ENCODE measurements at regions not wholly inside any gene's neighbourhood (a gene's known extent, or its start where the extent isn't known, plus 50 kb on each side); places are given as distances from the start of the nearest gene placed in this dataset.
"Not testable (repeated sequence)": the region's sequence is repeated elsewhere in the genome, so short reads cannot be mapped to it uniquely, and the experiment has no call there.

DNA sequence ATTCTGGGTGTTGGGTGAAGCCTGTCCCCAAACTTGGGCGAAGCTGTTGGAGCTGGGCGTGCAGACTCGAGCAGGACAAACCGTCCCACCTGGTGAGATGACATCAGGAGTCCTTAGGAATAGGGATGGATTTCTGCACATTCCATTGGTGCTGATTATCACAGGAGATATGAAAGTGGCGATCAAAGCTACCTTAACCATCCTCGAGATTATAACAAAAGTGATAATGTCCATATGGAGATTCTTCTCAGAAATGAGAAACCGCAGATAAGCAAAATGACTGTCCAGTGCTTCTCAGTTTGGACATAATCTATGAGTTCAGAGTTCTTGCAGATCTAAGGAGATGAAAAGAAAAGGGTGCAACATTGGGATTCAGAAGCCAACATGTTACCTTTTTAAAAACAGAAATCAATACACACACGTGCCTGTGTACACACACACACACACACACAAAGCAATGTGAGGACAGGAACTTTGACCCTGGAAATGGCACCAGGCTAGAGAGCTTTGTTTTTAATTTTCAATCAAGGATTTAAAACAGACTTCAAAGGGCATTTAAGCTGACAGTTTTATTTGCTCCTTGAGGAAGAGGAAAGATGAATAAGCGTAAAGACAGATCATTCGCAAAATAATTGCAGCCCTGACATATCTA, 165.4 kb downstream of the CD83 start:
- no peak for DNase-seq (ENCODE audit: low read depth)
- in situ Hi-C loops (cut with HindIII; ENCODE audit: low pct_unique_long_range_greater_than_20kb, low sequenced_read_pairs), result no loop called here

DNA sequence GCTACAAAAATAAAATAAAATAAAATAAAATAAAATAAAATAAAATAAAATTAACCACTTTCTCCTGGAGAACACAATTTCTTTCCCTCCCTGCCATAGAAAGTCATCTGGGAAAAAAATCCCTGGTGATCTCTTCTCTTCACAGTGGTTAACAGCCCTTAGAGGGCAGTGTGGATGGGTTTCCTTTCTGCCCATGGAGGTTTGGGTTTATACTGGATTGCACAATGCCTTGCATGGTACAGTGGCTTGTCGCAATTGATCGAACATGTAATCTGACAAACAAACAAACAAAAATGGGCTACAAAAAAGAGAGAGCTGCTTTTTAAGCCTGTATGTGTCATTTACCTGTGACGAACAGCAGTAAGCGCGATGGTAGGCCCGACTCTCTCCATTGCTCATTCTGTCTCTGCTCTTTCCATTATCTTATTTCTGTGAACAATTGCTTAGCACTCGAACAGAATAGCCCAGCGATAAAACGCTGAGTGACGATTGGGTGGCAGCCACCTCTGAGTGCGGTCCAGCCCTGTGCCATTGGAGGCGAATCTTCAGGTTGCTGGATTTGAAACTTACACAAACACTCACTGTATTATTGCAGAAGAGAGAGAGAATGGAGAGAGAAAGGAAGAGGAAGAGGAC, 166.1 kb downstream of the CD83 start:
- in situ Hi-C loops (cut with HindIII; ENCODE audit: low pct_unique_long_range_greater_than_20kb, low sequenced_read_pairs), result no loop called here
- peak; percentile 18 for DNase-seq (ENCODE audit: low read depth)

DNA sequence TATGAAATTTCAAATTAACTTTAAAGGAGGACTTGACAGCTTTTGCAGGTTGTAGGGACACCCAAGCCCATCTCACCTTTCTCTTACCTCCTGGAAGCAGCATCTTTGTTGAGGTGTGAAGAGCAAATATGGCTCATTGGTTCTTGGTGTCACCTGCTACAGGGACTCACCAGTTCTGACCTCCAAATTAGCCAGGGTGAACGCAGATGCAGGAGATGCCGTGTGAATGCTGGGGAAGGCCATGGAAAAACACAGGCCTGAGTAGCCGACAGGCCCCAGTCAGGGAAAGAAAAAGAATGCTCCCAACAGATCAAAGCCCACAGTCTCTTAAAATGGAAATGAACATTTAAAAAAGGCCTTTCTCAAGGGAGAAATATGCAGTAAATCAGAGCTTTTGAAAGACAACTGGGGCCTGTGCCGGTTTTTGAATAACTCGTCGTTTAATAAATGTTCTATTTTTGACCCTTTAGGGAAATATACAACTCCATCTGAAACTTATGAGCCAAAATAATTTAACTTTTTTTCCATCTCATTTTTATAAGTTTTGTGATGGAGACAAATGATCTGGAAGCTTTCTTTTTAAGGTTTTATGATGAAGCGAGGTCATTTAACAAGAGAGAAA, 167.5 kb downstream of the CD83 start:
- in situ Hi-C loops (cut with HindIII; ENCODE audit: low pct_unique_long_range_greater_than_20kb, low sequenced_read_pairs), result no loop called here
- DNase-seq (ENCODE audit: low read depth), result no peak

DNA sequence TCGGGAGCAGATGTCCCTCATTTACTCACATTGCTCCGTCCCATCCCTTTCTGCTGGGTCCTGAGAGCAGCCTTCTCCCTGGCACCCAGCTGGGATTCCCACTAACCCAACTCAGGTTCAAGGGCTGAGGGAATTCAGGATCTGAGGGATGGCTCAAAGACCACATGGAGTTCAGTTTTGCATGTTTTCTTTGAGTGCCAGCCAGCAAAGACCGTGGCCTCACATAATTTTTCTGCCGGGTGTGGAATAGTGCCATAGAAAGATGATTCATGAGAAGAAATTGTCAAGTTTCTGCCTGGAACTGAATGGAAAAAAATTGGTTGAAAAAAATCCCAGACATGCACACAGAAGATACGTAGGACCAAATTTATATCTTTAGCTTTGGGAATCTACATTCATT, 168.6 kb downstream of the CD83 start:
- in situ Hi-C loops (cut with HindIII; ENCODE audit: low pct_unique_long_range_greater_than_20kb, low sequenced_read_pairs), result no loop called here
- peak; percentile 18 for DNase-seq (ENCODE audit: low read depth)

DNA sequence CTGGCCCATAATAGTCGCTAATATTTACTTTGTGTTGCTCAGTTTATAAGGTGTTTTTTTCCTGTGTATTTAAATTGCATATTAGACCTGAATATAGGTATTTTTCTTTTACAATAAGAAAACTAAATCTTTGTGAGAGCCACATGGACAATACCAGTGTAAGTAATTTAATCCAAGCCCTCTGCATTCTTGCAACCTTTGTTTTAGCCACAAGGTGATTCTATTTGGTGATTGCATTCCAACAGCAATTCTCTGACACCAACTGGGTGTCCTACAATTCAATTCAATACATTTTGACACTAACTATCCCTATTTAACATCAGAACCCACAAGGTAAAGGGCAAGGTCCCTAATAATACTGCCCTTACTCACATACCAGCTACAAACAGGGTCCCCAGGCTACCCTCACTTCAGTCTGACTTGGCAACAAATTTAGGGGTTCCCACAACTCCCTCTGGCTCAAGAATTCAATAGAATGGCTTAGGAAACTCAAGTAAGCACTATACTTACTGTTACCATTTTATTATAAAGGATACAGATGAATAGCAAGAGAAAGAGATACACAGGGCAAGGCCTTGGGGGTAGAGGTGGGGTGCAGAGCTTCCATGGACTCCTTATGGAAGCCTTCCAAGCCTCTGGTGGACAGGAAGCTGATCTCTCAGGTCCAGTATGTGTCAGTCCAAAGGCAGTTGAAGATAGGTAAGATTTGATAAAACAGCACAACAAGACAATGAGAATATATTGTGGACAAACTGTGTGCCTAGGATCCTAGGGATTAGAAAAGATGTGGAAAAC, 169.3 kb downstream of the CD83 start:
- in situ Hi-C loops (cut with HindIII; ENCODE audit: low pct_unique_long_range_greater_than_20kb, low sequenced_read_pairs), result no loop called here
- no peak for DNase-seq (ENCODE audit: low read depth)

DNA sequence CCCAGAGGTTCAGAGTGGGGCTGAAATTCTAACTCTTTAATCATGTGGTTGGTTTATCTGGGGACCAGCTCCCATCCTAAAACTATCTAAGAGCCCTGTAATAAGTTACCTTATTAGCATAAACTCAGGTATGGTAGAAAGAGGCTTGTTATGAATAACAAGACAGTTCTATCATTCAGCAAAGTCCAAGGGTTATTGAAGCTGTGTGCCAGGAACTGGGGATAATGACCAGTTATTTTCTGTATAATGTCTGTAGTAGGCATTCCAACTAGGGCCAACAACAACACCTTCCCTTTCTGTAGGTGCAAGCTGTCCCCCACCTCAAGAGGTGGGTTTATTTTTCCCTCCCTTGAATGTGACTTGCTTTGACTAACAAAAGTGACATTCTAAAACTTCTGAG, 170.1 kb downstream of the CD83 start:
- in situ Hi-C loops (cut with HindIII; ENCODE audit: low pct_unique_long_range_greater_than_20kb, low sequenced_read_pairs), result no loop called here
- no peak for DNase-seq (ENCODE audit: low read depth)

DNA sequence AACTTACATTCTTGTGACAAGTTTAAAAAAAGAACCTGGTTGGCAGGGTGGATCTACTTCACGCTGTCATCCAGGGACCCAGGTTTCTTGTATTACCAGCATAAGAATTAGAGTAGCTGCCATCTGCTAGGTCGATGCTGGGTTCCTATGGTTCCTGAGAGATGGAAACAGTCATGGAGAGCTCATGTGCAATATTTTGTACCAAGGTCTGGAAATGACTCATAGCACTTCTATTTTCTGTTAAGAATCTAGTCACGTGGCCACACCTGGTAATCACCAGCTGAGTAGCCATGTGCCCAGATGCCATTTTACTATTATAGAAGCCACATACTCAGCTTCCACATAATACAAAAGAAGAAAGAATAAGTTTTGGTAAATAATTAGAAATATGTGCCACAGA, 171.3 kb downstream of the CD83 start:
- in situ Hi-C loops (cut with HindIII; ENCODE audit: low pct_unique_long_range_greater_than_20kb, low sequenced_read_pairs), result no loop called here
- no peak for DNase-seq (ENCODE audit: low read depth)

DNA sequence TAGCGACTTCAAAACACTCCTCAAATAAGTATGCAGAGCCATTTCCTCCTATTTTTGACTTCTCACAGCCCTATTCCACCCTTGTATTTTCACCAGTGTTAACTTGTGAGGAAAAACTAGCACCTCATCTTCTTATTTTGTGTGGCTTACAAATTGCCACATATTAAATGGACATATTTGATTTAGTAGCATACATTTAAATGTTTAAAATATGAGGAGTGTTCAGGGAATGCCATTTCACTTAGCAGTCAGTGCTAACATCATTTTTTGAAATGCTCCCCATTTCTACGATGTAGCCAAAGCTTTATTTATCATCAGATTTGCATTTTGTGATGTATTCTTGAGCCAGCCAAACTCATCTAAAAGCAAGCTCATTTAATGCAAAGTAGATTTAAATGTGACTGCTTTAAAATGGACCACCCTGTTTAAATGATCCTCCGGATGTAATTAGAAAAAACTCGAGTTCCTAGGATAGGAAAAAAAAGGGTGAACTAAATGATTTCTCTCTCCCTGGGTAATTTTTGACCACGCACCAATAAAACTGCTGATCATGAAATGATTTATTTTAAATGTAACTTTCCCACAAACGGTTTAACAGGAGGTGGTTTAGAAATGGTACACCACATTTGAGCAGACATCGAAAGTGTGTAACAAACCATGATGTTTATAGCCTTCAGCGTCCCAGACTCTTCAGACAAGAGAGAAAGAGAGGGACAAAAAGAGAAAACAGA, 172.6 kb downstream of the CD83 start:
- in situ Hi-C loops (cut with HindIII; ENCODE audit: low pct_unique_long_range_greater_than_20kb, low sequenced_read_pairs), result no loop called here
- no peak for DNase-seq (ENCODE audit: low read depth)

DNA sequence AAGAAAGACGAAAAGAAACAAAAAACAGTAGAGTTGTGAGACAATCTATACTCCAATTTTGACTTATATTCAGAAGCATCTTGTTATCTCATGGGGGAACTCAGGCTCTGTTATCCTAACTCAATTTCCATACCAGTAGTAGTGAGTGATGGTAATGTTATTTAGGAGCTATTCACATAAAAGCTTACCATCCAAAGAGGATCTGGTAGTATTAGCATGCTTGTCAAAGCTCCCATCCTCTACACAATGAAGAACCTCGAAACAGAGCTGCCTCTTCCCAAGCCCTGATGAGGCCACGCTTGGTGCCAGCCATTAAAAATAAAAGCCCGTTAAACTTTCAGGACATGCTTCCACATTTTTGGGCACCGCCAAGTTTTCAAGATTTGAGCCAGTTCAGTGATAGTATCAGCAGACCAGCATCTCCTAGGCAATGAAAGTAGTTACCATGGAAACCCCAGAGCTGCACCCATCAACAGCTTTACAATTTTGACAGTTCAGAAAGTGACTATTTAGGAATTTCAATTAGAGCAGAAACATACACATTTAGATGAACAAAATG, 173.3 kb downstream of the CD83 start:
- DNase-seq (ENCODE audit: low read depth), result no peak
- in situ Hi-C loops (cut with HindIII; ENCODE audit: low pct_unique_long_range_greater_than_20kb, low sequenced_read_pairs), result no loop called here

DNA sequence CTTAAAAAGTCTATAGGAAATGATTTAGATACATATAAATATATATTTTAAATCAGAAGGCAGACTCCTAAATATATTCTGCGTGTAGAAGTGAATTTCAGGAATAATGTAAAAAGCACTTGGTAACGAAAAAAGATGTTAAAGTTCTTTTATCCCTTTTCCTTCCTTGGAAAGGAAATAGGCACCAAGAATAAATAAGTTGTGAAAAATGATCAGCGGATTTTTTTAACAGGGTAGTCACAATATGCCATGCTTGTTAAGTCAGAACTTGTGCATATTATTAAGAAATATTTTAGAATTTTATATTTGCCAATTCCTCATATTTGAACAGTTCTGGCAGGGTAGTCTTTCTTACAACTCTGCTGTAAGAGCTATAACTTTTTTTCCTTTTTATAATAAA, 173.8 kb downstream of the CD83 start:
- no peak for DNase-seq (ENCODE audit: low read depth)
- in situ Hi-C loops (cut with HindIII; ENCODE audit: low pct_unique_long_range_greater_than_20kb, low sequenced_read_pairs), result no loop called here

DNA sequence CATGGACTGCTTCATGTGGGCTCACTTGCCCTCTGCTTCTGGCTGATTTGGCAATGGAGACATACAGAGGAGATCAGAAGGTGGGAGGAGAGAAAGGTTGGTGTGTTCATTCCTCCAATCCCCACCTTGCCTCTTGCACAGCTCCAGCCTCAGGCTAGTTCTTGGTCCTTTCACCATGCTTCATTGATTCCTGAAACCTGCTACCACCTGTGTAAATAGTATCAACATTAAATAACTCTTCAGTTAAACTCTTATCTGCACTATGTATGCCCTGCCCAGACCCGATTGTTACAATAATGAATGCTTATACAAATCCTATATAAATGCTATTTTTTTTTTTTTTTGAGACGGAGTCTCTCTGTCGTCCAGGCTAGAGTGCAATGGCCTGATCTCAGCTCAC, 174.5 kb downstream of the CD83 start:
- peak; percentile 4 for DNase-seq (ENCODE audit: low read depth)
- in situ Hi-C loops (cut with HindIII; ENCODE audit: low pct_unique_long_range_greater_than_20kb, low sequenced_read_pairs), result no loop called here

DNA sequence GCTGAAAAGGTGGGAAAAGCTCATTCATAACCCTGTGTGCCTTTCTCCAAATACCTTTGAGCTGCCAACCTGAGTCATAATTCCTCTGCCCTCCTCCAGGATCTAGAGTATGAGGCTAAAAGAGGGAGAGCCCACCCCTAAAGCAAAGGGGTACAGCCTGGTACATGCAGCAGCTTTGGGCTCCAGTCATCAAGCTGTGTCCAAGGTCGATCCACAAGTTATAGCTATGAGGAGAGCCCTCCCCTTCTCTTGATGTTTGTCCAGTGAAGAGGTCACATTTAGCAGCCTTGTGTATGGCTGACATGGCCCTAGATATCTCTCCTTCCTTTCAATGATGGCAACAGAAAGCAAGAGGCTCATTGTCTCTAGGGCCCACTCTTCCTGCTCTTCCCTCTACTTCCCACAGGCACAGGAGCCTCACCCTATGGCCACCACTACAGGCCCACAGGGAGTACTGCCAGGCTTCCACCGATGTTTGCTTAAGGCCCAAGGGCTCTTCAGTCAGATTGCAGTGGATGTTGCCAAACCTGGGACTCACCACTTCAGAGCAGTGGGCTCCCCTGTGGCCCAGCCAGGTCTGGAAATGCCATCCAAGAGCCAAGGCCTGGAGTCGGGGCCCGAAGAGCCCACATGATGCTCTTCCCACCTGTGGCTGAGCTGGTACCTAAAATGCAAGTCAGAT, 176.8 kb downstream of the CD83 start:
- in situ Hi-C loops (cut with HindIII; ENCODE audit: low pct_unique_long_range_greater_than_20kb, low sequenced_read_pairs), result no loop called here
- no peak for DNase-seq (ENCODE audit: low read depth)

DNA sequence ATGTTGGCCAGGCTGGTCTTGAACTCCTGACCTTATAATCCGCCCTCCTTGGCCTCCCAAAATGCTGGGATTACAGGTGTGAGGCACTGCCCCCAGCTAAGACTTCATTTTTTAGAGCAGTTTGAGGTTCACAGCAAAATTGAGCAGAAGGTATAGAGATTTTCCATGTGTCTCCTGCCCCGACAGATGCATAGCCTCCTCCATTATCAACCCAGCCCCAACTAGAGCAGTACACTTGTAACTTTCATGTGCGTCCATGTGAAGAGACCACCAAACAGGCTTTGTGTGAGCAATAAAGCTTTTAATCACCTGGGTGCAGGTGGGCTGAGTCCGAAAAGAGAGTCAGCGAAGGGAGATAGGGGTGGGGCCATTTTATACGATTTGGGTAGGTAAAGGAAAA, 179.1 kb downstream of the CD83 start:
- in situ Hi-C loops (cut with HindIII; ENCODE audit: low pct_unique_long_range_greater_than_20kb, low sequenced_read_pairs), result not testable (repeated sequence)

DNA sequence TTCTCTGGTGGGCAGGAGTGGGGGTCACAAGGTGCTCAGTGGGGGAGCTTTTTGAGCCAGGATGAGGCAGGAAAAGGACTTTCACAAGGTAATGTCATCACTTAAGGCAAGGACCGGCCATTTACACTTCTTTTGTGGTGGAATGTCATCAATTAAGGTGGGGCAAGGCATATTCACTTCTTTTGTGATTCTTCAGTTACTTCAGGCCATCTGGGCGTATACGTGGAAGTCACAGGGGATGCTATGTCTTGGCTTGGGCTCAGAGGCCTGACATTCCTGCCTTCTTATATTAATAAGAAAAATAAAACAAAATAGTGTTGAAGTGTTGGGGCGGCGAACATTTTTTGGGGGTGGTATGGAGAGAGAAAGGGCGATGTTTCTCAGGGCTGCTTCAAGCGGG, 179.5 kb downstream of the CD83 start:
- in situ Hi-C loops (cut with HindIII; ENCODE audit: low pct_unique_long_range_greater_than_20kb, low sequenced_read_pairs); DNase-seq (ENCODE audit: low read depth): not testable (repeated sequence)

More for the DNA sequence above, 179.1 kb downstream of the CD83 start:
- not testable (repeated sequence) for DNase-seq (ENCODE audit: low read depth)

DNA sequence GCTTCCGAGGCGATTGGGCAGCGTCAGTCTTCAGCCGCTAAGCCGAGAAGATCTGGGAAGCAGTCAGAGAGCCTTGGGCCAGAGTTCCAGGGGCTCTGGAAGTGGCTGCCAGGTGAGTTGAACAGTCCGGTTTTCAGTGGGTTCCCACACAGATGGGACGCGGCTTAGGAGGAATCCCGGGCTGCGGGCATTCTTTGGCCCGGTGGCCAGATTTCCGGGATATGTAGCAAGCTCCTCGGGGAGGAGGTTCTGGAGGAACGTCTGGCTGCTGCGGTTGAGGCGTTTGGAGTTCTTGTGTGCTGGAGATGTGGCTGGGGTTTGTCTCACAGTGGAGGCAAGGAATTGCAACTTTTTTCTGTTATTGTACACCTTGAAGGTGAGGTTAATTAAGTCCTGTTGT, 182.6 kb downstream of the CD83 start:
- in situ Hi-C loops (cut with HindIII; ENCODE audit: low pct_unique_long_range_greater_than_20kb, low sequenced_read_pairs); DNase-seq (ENCODE audit: low read depth): not testable (repeated sequence)

DNA sequence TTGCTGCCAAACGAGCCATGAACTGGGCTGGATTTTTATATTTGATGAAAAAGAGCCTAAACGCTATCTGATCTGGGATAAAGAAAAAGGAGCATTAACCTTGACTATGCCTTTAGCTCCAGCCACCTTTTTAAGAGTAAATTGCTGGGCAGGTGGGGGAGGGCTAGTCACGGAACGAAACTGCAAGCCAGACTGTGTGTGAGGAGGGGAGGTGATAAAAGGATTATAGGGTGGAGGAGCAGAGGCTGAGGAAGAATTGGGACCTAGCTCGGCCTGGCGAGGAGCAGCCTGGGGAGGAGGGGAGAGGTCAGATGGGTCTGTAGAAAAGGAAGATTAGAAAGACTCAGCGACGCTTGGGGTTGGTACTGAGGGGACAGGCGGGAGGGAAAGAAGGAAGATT, 183.1 kb downstream of the CD83 start:
- DNase-seq (ENCODE audit: low read depth); in situ Hi-C loops (cut with HindIII; ENCODE audit: low pct_unique_long_range_greater_than_20kb, low sequenced_read_pairs): not testable (repeated sequence)

DNA sequence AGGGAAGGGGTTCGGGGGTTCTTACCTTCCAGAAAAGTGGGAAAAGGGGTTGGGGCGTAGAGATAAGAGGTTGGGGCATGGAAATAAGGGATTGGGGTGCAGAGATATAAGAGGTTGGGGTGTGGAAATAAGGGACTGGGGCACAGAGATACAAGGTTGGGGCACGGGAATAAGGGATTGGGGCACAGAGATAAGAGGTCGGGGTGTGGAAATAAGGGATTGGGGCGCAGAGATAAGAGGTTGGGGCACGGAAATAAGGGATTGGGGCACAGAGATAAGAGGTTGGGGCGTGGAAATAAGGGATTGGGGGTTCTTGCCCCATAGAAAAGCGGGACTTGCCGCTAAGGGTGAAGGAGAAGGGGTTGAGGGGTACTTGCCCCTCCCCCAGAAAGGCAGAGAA, 183.9 kb downstream of the CD83 start:
- in situ Hi-C loops (cut with HindIII; ENCODE audit: low pct_unique_long_range_greater_than_20kb, low sequenced_read_pairs); DNase-seq (ENCODE audit: low read depth): not testable (repeated sequence)

DNA sequence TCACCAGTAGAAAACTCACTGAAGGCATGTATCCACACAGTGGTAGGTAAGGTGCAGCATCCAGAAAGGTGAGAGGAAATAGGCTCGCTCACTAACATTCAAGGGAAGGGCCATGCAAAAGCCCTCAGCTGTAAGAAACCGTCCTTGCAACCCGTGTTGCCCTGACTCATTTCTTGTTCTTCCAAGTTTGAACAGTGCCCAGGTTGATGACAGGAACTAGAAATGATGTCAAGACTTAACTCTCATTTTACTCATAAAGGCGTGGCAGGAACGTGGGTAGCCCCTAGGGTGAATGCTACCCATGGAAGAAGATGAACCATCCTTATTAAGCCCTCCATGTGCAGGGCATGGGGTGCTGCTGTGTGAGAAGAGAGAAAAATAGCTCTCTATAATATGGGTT, 187.6 kb downstream of the CD83 start:
- no peak for DNase-seq (ENCODE audit: low read depth)
- in situ Hi-C loops (cut with HindIII; ENCODE audit: low pct_unique_long_range_greater_than_20kb, low sequenced_read_pairs), result no loop called here

Data from Caki2 (cell line).